ENCODE measurements at regions not wholly inside any gene's neighbourhood (a gene's known extent, or its start where the extent isn't known, plus 50 kb on each side); places are given as distances from the start of the nearest gene placed in this dataset.

DNA sequence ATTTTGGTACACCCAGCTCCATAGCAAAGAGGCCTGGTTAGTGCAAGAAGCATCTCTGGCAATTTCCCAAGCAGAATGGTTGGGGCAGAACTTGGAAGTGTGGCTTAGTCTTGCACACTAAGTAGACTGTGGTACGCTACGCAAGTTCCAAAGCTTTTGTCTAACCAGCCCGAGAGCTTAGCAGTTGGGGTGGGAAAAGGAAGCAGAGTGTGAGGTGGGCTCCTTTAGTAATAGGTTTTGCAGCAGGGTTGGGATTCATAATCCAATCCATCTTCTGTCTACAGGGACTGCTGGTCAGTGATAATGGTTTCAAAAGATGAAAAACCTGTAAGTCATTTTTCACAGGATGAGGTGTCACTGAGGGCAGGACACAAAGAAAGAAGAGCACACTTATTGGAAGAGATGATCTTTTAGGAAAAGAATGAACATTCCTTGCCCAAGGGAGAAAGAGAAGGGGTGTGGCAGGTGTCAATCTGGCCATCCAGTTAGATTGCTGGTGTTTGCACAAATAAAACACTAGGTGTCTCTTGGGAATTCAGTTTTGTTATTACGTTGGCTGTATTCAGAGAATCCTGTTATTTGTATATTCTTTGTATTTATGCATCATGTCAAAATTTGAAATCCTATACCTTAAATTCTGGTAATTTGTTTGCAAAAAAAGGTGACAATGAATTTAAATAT lies 244.3 kb downstream of the GPAT3 start (continued):
- TF ChIP-seq EZH2 (IDR thresholded peaks at IDR 0.05; ENCODE audit: low read depth, unreplicated experiment) = no peak
- no peak for TF ChIP-seq CREB1 (CRISPR knock-in tag; IDR thresholded peaks at IDR 0.05; ENCODE audit: low read depth)
- TF ChIP-seq, protein P1, sequence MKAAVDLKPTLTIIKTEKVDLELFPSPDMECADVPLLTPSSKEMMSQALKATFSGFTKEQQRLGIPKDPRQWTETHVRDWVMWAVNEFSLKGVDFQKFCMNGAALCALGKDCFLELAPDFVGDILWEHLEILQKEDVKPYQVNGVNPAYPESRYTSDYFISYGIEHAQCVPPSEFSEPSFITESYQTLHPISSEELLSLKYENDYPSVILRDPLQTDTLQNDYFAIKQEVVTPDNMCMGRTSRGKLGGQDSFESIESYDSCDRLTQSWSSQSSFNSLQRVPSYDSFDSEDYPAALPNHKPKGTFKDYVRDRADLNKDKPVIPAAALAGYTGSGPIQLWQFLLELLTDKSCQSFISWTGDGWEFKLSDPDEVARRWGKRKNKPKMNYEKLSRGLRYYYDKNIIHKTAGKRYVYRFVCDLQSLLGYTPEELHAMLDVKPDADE (IDR thresholded peaks at IDR 0.05) = no peak
- no peak for TF ChIP-seq NANOG (IDR thresholded peaks at IDR 0.05; ENCODE audit: borderline replicate concordance)

DNA sequence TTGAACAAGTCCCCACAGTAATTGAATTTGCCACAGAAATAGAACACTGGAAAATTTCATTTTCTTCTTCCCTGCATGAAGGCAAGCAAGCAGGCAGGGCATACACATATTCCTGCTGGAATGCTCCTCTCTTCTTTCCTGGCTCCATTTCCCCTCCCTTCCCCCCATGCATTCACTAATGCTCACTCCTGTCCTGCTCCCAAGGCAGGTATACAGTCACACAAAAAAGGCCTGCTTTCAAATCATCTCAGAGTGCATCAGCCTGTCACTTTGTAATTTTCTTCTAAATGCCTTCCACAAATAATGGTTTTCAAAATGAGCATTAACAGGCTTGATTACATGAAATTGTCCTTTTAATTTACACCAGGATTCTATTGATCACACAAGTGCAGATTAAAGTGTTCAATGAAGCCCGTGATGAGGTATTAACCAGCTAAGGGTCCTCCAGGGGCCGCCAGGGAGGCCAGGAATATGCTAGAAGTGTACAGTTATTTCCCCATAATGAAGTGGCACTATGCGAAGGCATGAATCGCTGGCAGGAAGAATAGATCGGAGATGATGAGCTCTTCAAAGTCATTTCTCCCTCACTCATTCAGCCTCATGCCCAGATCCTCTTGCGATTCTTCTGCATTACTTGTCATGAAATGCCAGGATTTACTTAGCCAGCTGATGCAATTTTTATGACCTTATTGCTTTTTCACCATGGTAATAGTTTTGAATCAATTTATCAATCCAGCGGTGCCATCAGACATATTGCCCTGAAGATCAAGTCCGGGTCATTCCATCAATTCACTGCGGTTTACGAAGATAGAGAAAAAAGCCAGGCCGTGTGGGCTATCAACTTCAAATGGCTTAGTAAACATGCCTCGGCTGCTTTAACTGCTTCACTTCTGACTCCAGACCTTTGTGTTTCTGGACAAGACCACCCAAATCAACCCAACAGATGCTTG lies 243.5 kb downstream of the GPAT3 start:
- Histone ChIP-seq H3K27ac (ENCODE audit: low read depth) (no peak overlapping the region), H3K9me2 (ENCODE audit: insufficient read depth) (0 out of 2 replicates have a peak, but pooled peaks cover 1% of the 10 kb centered on the region), H3F3A (replicated peaks; ENCODE audit: low read depth) (no peaks in the 10 kb centered on the region), H3K4me3 (no peak overlapping the region), H3K4me2 (peak overlapping the region; percentile 22; the same call in 1 of the 2 replicates), H3K4me1 (ENCODE audit: insufficient read depth) (peaks cover 25% of the 10 kb centered on the region), H3K79me2 (replicated peaks; ENCODE audit: insufficient read depth) (no peaks in the 10 kb centered on the region), H2AFZ (0 out of 2 replicates have a peak overlapping the region, but pooled peaks have one; percentile 5), H4K20me1 (replicated peaks; ENCODE audit: insufficient read depth) (no peaks in the 10 kb centered on the region), H3K36me3 (ENCODE audit: insufficient read depth) (no peaks in the 10 kb centered on the region), H3K27me3 (ENCODE audit: insufficient read depth) (no peaks in the 10 kb centered on the region)
- Mint-ChIP-seq H3K27me3 (ENCODE audit: insufficient read depth, low read depth, poor library complexity) (no peaks in the 10 kb centered on the region), H3K4me1 (peaks cover 30% of the 10 kb centered on the region), H3K36me3 (ENCODE audit: low read depth) (no peaks in the 10 kb centered on the region), H3K9me3 (no peaks in the 10 kb centered on the region; the same call in 2 of the 3 replicates), H3K27ac (no peak overlapping the region; the same call in 1 of the 2 replicates), H3K4me3 (no peak overlapping the region)
- ATAC-seq (peak; percentile 35; the same call in 1 of the 3 replicates), DNase-seq (ENCODE audit: low spot score) (no peak)
- TF ChIP-seq CREB1 (CRISPR knock-in tag; IDR thresholded peaks at IDR 0.05; ENCODE audit: low read depth) = no peak
- no peak for TF ChIP-seq STAT1 (IDR thresholded peaks at IDR 0.05; ENCODE audit: unreplicated experiment)
- TF ChIP-seq, protein P2, sequence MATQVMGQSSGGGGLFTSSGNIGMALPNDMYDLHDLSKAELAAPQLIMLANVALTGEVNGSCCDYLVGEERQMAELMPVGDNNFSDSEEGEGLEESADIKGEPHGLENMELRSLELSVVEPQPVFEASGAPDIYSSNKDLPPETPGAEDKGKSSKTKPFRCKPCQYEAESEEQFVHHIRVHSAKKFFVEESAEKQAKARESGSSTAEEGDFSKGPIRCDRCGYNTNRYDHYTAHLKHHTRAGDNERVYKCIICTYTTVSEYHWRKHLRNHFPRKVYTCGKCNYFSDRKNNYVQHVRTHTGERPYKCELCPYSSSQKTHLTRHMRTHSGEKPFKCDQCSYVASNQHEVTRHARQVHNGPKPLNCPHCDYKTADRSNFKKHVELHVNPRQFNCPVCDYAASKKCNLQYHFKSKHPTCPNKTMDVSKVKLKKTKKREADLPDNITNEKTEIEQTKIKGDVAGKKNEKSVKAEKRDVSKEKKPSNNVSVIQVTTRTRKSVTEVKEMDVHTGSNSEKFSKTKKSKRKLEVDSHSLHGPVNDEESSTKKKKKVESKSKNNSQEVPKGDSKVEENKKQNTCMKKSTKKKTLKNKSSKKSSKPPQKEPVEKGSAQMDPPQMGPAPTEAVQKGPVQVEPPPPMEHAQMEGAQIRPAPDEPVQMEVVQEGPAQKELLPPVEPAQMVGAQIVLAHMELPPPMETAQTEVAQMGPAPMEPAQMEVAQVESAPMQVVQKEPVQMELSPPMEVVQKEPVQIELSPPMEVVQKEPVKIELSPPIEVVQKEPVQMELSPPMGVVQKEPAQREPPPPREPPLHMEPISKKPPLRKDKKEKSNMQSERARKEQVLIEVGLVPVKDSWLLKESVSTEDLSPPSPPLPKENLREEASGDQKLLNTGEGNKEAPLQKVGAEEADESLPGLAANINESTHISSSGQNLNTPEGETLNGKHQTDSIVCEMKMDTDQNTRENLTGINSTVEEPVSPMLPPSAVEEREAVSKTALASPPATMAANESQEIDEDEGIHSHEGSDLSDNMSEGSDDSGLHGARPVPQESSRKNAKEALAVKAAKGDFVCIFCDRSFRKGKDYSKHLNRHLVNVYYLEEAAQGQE (IDR thresholded peaks at IDR 0.05; ENCODE audit: unreplicated experiment) = no peak
- TF ChIP-seq EZH2 (IDR thresholded peaks at IDR 0.05; ENCODE audit: low read depth, unreplicated experiment) = no peak
- TF ChIP-seq, protein P3, sequence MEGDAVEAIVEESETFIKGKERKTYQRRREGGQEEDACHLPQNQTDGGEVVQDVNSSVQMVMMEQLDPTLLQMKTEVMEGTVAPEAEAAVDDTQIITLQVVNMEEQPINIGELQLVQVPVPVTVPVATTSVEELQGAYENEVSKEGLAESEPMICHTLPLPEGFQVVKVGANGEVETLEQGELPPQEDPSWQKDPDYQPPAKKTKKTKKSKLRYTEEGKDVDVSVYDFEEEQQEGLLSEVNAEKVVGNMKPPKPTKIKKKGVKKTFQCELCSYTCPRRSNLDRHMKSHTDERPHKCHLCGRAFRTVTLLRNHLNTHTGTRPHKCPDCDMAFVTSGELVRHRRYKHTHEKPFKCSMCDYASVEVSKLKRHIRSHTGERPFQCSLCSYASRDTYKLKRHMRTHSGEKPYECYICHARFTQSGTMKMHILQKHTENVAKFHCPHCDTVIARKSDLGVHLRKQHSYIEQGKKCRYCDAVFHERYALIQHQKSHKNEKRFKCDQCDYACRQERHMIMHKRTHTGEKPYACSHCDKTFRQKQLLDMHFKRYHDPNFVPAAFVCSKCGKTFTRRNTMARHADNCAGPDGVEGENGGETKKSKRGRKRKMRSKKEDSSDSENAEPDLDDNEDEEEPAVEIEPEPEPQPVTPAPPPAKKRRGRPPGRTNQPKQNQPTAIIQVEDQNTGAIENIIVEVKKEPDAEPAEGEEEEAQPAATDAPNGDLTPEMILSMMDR (conservative IDR thresholded peaks at IDR 0.05; ENCODE audit: low read depth in 2 of 2) = no peak
- TF ChIP-seq, protein P4, sequence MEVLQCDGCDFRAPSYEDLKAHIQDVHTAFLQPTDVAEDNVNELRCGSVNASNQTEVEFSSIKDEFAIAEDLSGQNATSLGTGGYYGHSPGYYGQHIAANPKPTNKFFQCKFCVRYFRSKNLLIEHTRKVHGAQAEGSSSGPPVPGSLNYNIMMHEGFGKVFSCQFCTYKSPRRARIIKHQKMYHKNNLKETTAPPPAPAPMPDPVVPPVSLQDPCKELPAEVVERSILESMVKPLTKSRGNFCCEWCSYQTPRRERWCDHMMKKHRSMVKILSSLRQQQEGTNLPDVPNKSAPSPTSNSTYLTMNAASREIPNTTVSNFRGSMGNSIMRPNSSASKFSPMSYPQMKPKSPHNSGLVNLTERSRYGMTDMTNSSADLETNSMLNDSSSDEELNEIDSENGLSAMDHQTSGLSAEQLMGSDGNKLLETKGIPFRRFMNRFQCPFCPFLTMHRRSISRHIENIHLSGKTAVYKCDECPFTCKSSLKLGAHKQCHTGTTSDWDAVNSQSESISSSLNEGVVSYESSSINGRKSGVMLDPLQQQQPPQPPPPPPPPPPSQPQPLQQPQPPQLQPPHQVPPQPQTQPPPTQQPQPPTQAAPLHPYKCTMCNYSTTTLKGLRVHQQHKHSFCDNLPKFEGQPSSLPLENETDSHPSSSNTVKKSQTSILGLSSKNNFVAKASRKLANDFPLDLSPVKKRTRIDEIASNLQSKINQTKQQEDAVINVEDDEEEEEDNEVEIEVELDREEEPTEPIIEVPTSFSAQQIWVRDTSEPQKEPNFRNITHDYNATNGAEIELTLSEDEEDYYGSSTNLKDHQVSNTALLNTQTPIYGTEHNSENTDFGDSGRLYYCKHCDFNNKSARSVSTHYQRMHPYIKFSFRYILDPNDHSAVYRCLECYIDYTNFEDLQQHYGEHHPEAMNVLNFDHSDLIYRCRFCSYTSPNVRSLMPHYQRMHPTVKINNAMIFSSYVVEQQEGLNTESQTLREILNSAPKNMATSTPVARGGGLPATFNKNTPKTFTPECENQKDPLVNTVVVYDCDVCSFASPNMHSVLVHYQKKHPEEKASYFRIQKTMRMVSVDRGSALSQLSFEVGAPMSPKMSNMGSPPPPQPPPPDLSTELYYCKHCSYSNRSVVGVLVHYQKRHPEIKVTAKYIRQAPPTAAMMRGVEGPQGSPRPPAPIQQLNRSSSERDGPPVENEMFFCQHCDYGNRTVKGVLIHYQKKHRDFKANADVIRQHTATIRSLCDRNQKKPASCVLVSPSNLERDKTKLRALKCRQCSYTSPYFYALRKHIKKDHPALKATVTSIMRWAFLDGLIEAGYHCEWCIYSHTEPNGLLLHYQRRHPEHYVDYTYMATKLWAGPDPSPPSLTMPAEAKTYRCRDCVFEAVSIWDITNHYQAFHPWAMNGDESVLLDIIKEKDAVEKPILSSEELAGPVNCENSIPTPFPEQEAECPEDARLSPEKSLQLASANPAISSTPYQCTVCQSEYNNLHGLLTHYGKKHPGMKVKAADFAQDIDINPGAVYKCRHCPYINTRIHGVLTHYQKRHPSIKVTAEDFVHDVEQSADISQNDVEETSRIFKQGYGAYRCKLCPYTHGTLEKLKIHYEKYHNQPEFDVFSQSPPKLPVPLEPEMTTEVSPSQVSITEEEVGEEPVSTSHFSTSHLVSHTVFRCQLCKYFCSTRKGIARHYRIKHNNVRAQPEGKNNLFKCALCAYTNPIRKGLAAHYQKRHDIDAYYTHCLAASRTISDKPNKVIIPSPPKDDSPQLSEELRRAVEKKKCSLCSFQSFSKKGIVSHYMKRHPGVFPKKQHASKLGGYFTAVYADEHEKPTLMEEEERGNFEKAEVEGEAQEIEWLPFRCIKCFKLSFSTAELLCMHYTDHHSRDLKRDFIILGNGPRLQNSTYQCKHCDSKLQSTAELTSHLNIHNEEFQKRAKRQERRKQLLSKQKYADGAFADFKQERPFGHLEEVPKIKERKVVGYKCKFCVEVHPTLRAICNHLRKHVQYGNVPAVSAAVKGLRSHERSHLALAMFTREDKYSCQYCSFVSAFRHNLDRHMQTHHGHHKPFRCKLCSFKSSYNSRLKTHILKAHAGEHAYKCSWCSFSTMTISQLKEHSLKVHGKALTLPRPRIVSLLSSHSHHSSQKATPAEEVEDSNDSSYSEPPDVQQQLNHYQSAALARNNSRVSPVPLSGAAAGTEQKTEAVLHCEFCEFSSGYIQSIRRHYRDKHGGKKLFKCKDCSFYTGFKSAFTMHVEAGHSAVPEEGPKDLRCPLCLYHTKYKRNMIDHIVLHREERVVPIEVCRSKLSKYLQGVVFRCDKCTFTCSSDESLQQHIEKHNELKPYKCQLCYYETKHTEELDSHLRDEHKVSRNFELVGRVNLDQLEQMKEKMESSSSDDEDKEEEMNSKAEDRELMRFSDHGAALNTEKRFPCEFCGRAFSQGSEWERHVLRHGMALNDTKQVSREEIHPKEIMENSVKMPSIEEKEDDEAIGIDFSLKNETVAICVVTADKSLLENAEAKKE (CRISPR knock-in tag; IDR thresholded peaks at IDR 0.05) = no peak
- no peak for TF ChIP-seq EZH2phosphoT487 (IDR thresholded peaks at IDR 0.05; ENCODE audit: unreplicated experiment)

All from GM23338 (cell line).